ENCODE measurements at regions not wholly inside any gene's neighbourhood (a gene's known extent, or its start where the extent isn't known, plus 50 kb on each side); places are given as distances from the start of the nearest gene placed in this dataset.
A peak's percentile ranks its signal among the peaks of the same experiment; 100 is the strongest.

GRCh38 chr20:57957411-57958049 is 247.7 kb upstream of the PMEPA1 start:
- H4K20me1 ChIP-seq (replicated peaks in 1 of 2; ENCODE audit: control insufficient read depth in 1 of 2, insufficient read depth in 2 of 2, low read length in 2 of 2) = no peaks in the 10 kb centered on the region
- ChIA-PET CTCF (ENCODE audit: partially characterized antibody) (interaction anchor here (0.7 to 1.4 kb wide), 3 partner anchors 8 to 235 kb away, joined by 3 read pairs; no protein-coding TSS in a partner anchor), POLR2A (ENCODE audit: partially characterized antibody) (no interaction called here)
- WGBS, 2 experiments (ENCODE audit: extremely low coverage in 1 of 2, insufficient coverage in 1 of 2, insufficient read length in 1 of 2, insufficient replicate concordance in 2 of 2, low coverage in 1 of 2, low lambda C conversion rate in 2 of 2, missing lambda C conversion rate in 1 of 2) = 87% methylated on average over 10 of the region's 10 CpGs; no CpG with 5 or more reads in 1 of the 2 experiments
- H3K23ac ChIP-seq (ENCODE audit: insufficient read length) = no peak overlapping the region
- no peak overlapping the region for H2BK120ac ChIP-seq (replicated peaks; ENCODE audit: low read depth, low read length)
- H3K4me2 ChIP-seq (ENCODE audit: insufficient read depth in 1 of 2, low read depth in 2 of 2, low read length in 2 of 2) = no peak overlapping the region
- no peaks in the 10 kb centered on the region for H3K23me2 ChIP-seq (ENCODE audit: low read depth, low read length)
- no peak overlapping the region for H3K4ac ChIP-seq (replicated peaks; ENCODE audit: insufficient read length, low read depth, low read length)
- no peak overlapping the region for H4K91ac ChIP-seq (replicated peaks; ENCODE audit: insufficient read length, low read length)
- H3K27ac ChIP-seq (ENCODE audit: low read depth, low read length) = no peak overlapping the region
- no peak overlapping the region for H2AK5ac ChIP-seq (ENCODE audit: low read depth, low read length)
- H3K14ac ChIP-seq (ENCODE audit: insufficient read length) = no peak overlapping the region
- no peaks in the 10 kb centered on the region for H3K79me2 ChIP-seq (ENCODE audit: control insufficient read depth in 1 of 2, insufficient read depth in 2 of 2, low read length in 2 of 2)
- no peak overlapping the region for H4K5ac ChIP-seq (ENCODE audit: insufficient read length, low read depth, low read length)
- no peak overlapping the region for H2BK20ac ChIP-seq (ENCODE audit: low read length)
- peaks cover 0 to 6% of the 10 kb centered on the region in 2 experiments; a peak in 1 of 4 replicates for H3K9me3 ChIP-seq (ENCODE audit: insufficient read depth in 2 of 2, low read depth in 1 of 2, low read length in 1 of 2)
- no peak overlapping the region for H3K18ac ChIP-seq (ENCODE audit: extremely low read depth, low read length)
- FAIRE-seq = no peak
- H3K9ac ChIP-seq (replicated peaks in 1 of 4; ENCODE audit: extremely low read depth in 1 of 4, low read depth in 3 of 4, low read length in 3 of 4) = no peak overlapping the region
- H2BK5ac ChIP-seq (ENCODE audit: low read depth, low read length) = no peak overlapping the region
- H3K27me3 ChIP-seq (replicated peaks in 1 of 4; ENCODE audit: control insufficient read depth in 3 of 4, extremely low read depth in 1 of 4, insufficient read depth in 3 of 4, low read length in 3 of 4) = peaks cover 0 to 2% (median 0%) of the 10 kb centered on the region in 4 experiments; a peak in 1 of 7 replicates
- no peak overlapping the region for H4K8ac ChIP-seq (ENCODE audit: extremely low read depth, insufficient read depth, low read length)
- no peaks in the 10 kb centered on the region for H3K79me1 ChIP-seq (ENCODE audit: low read depth, low read length)
- no peak overlapping the region for H2AFZ ChIP-seq (ENCODE audit: low read length)
- H2BK15ac ChIP-seq (ENCODE audit: low read length) = no peak overlapping the region
- no peak overlapping the region for H3K4me3 ChIP-seq (ENCODE audit: extremely low read depth in 1 of 4, insufficient read depth in 2 of 4, low read depth in 3 of 4, low read length in 4 of 4)
- peaks cover 0 to 2% (median 0%) of the 10 kb centered on the region in 4 experiments; a peak in 1 of 8 replicates for H3K36me3 ChIP-seq (ENCODE audit: control insufficient read depth in 2 of 4, insufficient read depth in 4 of 4, low read length in 3 of 4)
- no peak for TF ChIP-seq RXRA (IDR thresholded peaks at IDR 0.05; ENCODE audit: insufficient read depth, low read depth, low read length)
- peak; percentile 68; the same call in 1 of the 2 replicates for TF ChIP-seq CEBPB (IDR thresholded peaks at IDR 0.05; ENCODE audit: low read depth, low read length)
- TF ChIP-seq SP4 (IDR thresholded peaks at IDR 0.05; ENCODE audit: low read length) = no peak
- H2BK12ac ChIP-seq (ENCODE audit: low read depth, low read length) = no peak overlapping the region
- no peak for DNase-seq (ENCODE audit: low read depth in 1 of 2, low spot score in 2 of 2)
- H3K4me1 ChIP-seq (replicated peaks in 1 of 4; ENCODE audit: control insufficient read depth in 3 of 4, insufficient read depth in 4 of 4, low read length in 3 of 4) = no peaks in the 10 kb centered on the region; a peak in 1 of 7 replicates
- H3K56ac ChIP-seq (replicated peaks; ENCODE audit: insufficient read length, low read depth, low read length) = no peak overlapping the region

Measured in H1 (cell line).